ENCODE measurements at regions not wholly inside any gene's neighbourhood (a gene's known extent, or its start where the extent isn't known, plus 50 kb on each side); places are given as distances from the start of the nearest gene placed in this dataset.

GRCh38 chr11:131248588-131248987, 121.8 kb upstream of the NTM start:
- Histone ChIP-seq H3K27ac (ENCODE audit: low read depth, low read length) (no peak overlapping the region), H3K9me3 (ENCODE audit: control insufficient read depth, insufficient read depth, low read length) (no peaks in the 10 kb centered on the region), H3K27me3 (ENCODE audit: control insufficient read depth, insufficient read depth, low read length) (peaks cover 2% of the 10 kb centered on the region), H3K4me3 (ENCODE audit: low read depth, low read length) (no peak overlapping the region)
- POLR2A ChIA-PET: no interaction called here
- no peak for DNase-seq (ENCODE audit: low read depth, low spot score)
- CTCF ChIA-PET: interaction anchor here (1.6 kb wide), 1 partner anchor 184 kb away, joined by 9 read pairs; no protein-coding TSS in a partner anchor
- no peak for TF ChIP-seq CTCF (IDR thresholded peaks at IDR 0.05; ENCODE audit: low read depth, low read length)

- CTCF ChIA-PET: no interaction called here
- Histone ChIP-seq H3K27ac (ENCODE audit: low read depth, low read length) (no peak overlapping the region), H3K9me3 (ENCODE audit: control insufficient read depth, insufficient read depth, low read length) (no peaks in the 10 kb centered on the region), H3K4me3 (ENCODE audit: low read depth, low read length) (no peak overlapping the region), H3K27me3 (ENCODE audit: control insufficient read depth, insufficient read depth, low read length) (peaks cover 2% of the 10 kb centered on the region)
- POLR2A ChIA-PET: no interaction called here
- no peak for DNase-seq (ENCODE audit: low read depth, low spot score)
- TF ChIP-seq CTCF (IDR thresholded peaks at IDR 0.05; ENCODE audit: low read depth, low read length): no peak
Observed at GRCh38 chr11:131253142-131253655, 117.2 kb upstream of the NTM start.

- no peak for DNase-seq (ENCODE audit: low read depth, low spot score)
Observed at GRCh38 chr11:131253656-131254151, 116.7 kb upstream of the NTM start.

GRCh38 chr11:131254254-131254653, 116.2 kb upstream of the NTM start:
- CTCF ChIA-PET: no interaction called here
- Histone ChIP-seq H3K4me3 (ENCODE audit: low read depth, low read length) (no peak overlapping the region), H3K9me3 (ENCODE audit: control insufficient read depth, insufficient read depth, low read length) (no peaks in the 10 kb centered on the region), H3K27ac (ENCODE audit: low read depth, low read length) (no peak overlapping the region), H3K27me3 (ENCODE audit: control insufficient read depth, insufficient read depth, low read length) (no peaks in the 10 kb centered on the region)
- DNase-seq (ENCODE audit: low read depth, low spot score): no peak
- no peak for TF ChIP-seq CTCF (IDR thresholded peaks at IDR 0.05; ENCODE audit: low read depth, low read length)
- POLR2A ChIA-PET: no interaction called here

More at GRCh38 chr11:131253656-131254151, 116.7 kb upstream of the NTM start:
- ChIA-PET POLR2A (no interaction called here), CTCF (no interaction called here)
- H3K27ac ChIP-seq (ENCODE audit: low read depth, low read length): no peak overlapping the region
- TF ChIP-seq CTCF (IDR thresholded peaks at IDR 0.05; ENCODE audit: low read depth, low read length): no peak
- no peak overlapping the region for H3K4me3 ChIP-seq (ENCODE audit: low read depth, low read length)
- H3K9me3 ChIP-seq (ENCODE audit: control insufficient read depth, insufficient read depth, low read length): no peaks in the 10 kb centered on the region
- peaks cover under 1% of the 10 kb centered on the region for H3K27me3 ChIP-seq (ENCODE audit: control insufficient read depth, insufficient read depth, low read length)

- DNase-seq (ENCODE audit: low read depth, low spot score): no peak
- POLR2A ChIA-PET: no interaction called here
- Histone ChIP-seq H3K4me3 (ENCODE audit: low read depth, low read length) (no peak overlapping the region), H3K27ac (ENCODE audit: low read depth, low read length) (no peak overlapping the region), H3K9me3 (ENCODE audit: control insufficient read depth, insufficient read depth, low read length) (no peaks in the 10 kb centered on the region), H3K27me3 (ENCODE audit: control insufficient read depth, insufficient read depth, low read length) (no peaks in the 10 kb centered on the region)
- CTCF ChIA-PET: no interaction called here
- TF ChIP-seq CTCF (IDR thresholded peaks at IDR 0.05; ENCODE audit: low read depth, low read length): no peak
Observed at GRCh38 chr11:131274233-131274632, 96.2 kb upstream of the NTM start.

Measured in AG04450 (cell line).